Neuronal stem cell (in vitro differentiated cells): ENCODE measurements at regions not wholly inside any gene's neighbourhood (a gene's known extent, or its start where the extent isn't known, plus 50 kb on each side); places are given as distances from the start of the nearest gene placed in this dataset. TPM values are rescaled to one million over a fixed set of nuclear protein-coding genes. Genes with fewer than 3 reads are reported as not detected.

Experiments used
- small RNA-seq: library from polyadenylated mRNA; stranded (forward); fragments of <200 nt; extraction: miRNeasy Mini kit (QIAGEN cat#:217004); gene quantifications from one replicate; pipeline ENCODE3, GENCODE V24; 2013; ENCODE audit not compliant: insufficient read depth

Small RNA genes in the stretch of these regions (small RNA-seq; reads per million reads assigned to genes)
- not detected for gene AL357137.1
